Erythroblast (primary cell): ENCODE measurements at regions not wholly inside any gene's neighbourhood (a gene's known extent, or its start where the extent isn't known, plus 50 kb on each side); places are given as distances from the start of the nearest gene placed in this dataset.

Experiments
- GATA1 ChIP-seq: IDR thresholded peaks from 2 replicates; pipeline ENCODE4 v1.6.1; 2011; ENCODE audit warnings: low read depth, mild to moderate bottlenecking, control low read depth, low read length, moderate library complexity
- POLR2A ChIP-seq: IDR thresholded peaks from 2 replicates; pipeline ENCODE4 v1.6.1; 2011; ENCODE audit warnings: mild to moderate bottlenecking, low read length

GRCh38 chr4:103867311-103867710 lies 147.5 kb upstream of the TACR3 start:
- TF ChIP-seq POLR2A: no peak
- TF ChIP-seq GATA1: no peak
